ENCODE measurements at regions not wholly inside any gene's neighbourhood (a gene's known extent, or its start where the extent isn't known, plus 50 kb on each side); places are given as distances from the start of the nearest gene placed in this dataset.

- CTCF ChIA-PET, result no interaction called here
- DNase-seq (ENCODE audit: low spot score), result no peak
- POLR2A ChIA-PET (ENCODE audit: low non-redundant PET), result no interaction called here
- BruUV-seq (replicated peaks), result no TSS peak
- no peaks in the 10 kb centered on the region for H3K4me1 ChIP-seq (ENCODE audit: insufficient read depth, low read length, poor library complexity, severe bottlenecking)
- H3K27me3 ChIP-seq (replicated peaks; ENCODE audit: insufficient read depth, low read depth, low read length, poor library complexity), result no peaks in the 10 kb centered on the region
- TF ChIP-seq CTCF (conservative IDR thresholded peaks at IDR 0.05; ENCODE audit: low read depth, low read length), result no peak
- TF ChIP-seq EZH2 (IDR thresholded peaks at IDR 0.05; ENCODE audit: borderline replicate concordance, low read depth, low read length, poor library complexity, severe bottlenecking), result no peak
- no peak overlapping the region for H3K27ac ChIP-seq (ENCODE audit: low read depth, low read length, poor library complexity, severe bottlenecking)
- peaks cover 51% of the 10 kb centered on the region for H3K9me3 ChIP-seq (ENCODE audit: low read depth, low read length, poor library complexity, severe bottlenecking)
- no peak overlapping the region for H3K4me3 ChIP-seq (ENCODE audit: low read depth, low read length, poor library complexity, severe bottlenecking)
- H3K36me3 ChIP-seq (ENCODE audit: insufficient read depth, low read length, poor library complexity, severe bottlenecking), result no peaks in the 10 kb centered on the region
- intact Hi-C loops (cut with micrococcal nuclease; ENCODE audit: unreplicated experiment), result no loop called here
Measured at GRCh38 chr19:27652796-27653195, 1560.2 kb downstream of the UQCRFS1 start.

GRCh38 chr19:27652281-27652680 is 1560.7 kb downstream of the UQCRFS1 start:
- Histone ChIP-seq H3K4me1 (ENCODE audit: insufficient read depth, low read length, poor library complexity, severe bottlenecking) (no peaks in the 10 kb centered on the region), H3K4me3 (ENCODE audit: low read depth, low read length, poor library complexity, severe bottlenecking) (no peak overlapping the region), H3K36me3 (ENCODE audit: insufficient read depth, low read length, poor library complexity, severe bottlenecking) (no peaks in the 10 kb centered on the region), H3K9me3 (ENCODE audit: low read depth, low read length, poor library complexity, severe bottlenecking) (peaks cover 48% of the 10 kb centered on the region), H3K27ac (ENCODE audit: low read depth, low read length, poor library complexity, severe bottlenecking) (no peak overlapping the region), H3K27me3 (replicated peaks; ENCODE audit: insufficient read depth, low read depth, low read length, poor library complexity) (no peaks in the 10 kb centered on the region)
- DNase-seq (ENCODE audit: low spot score), result no peak
- TF ChIP-seq EZH2 (IDR thresholded peaks at IDR 0.05; ENCODE audit: borderline replicate concordance, low read depth, low read length, poor library complexity, severe bottlenecking) (no peak), CTCF (conservative IDR thresholded peaks at IDR 0.05; ENCODE audit: low read depth, low read length) (no peak)
- no TSS peak for BruUV-seq (replicated peaks)
- ChIA-PET CTCF (no interaction called here), POLR2A (ENCODE audit: low non-redundant PET) (no interaction called here)
- intact Hi-C loops (cut with micrococcal nuclease; ENCODE audit: unreplicated experiment), result no loop called here

GRCh38 chr19:27647423-27647822 is 1565.5 kb downstream of the UQCRFS1 start:
- ChIA-PET CTCF (no interaction called here), POLR2A (ENCODE audit: low non-redundant PET) (no interaction called here)
- Histone ChIP-seq H3K4me3 (ENCODE audit: low read depth, low read length, poor library complexity, severe bottlenecking) (no peak overlapping the region), H3K27ac (ENCODE audit: low read depth, low read length, poor library complexity, severe bottlenecking) (no peak overlapping the region), H3K27me3 (replicated peaks; ENCODE audit: insufficient read depth, low read depth, low read length, poor library complexity) (no peaks in the 10 kb centered on the region), H3K9me3 (ENCODE audit: low read depth, low read length, poor library complexity, severe bottlenecking) (peaks cover 41% of the 10 kb centered on the region), H3K36me3 (ENCODE audit: insufficient read depth, low read length, poor library complexity, severe bottlenecking) (no peaks in the 10 kb centered on the region), H3K4me1 (ENCODE audit: insufficient read depth, low read length, poor library complexity, severe bottlenecking) (no peaks in the 10 kb centered on the region)
- no TSS peak for BruUV-seq (replicated peaks)
- TF ChIP-seq EZH2 (IDR thresholded peaks at IDR 0.05; ENCODE audit: borderline replicate concordance, low read depth, low read length, poor library complexity, severe bottlenecking) (no peak), CTCF (conservative IDR thresholded peaks at IDR 0.05; ENCODE audit: low read depth, low read length) (no peak)
- no peak for DNase-seq (ENCODE audit: low spot score)
- intact Hi-C loops (cut with micrococcal nuclease; ENCODE audit: unreplicated experiment), result no loop called here
